ENCODE measurements at regions not wholly inside any gene's neighbourhood (a gene's known extent, or its start where the extent isn't known, plus 50 kb on each side); places are given as distances from the start of the nearest gene placed in this dataset.

GRCh38 chr4:183783306-183783705, 121.8 kb upstream of the STOX2 start:
- H3K4me3 ChIP-seq (ENCODE audit: low read depth, low read length), result no peak overlapping the region
- no peak for DNase-seq (ENCODE audit: low read depth)
- no peak for TF ChIP-seq CTCF (IDR thresholded peaks at IDR 0.05; ENCODE audit: insufficient read depth, low read depth, low read length)

DNA sequence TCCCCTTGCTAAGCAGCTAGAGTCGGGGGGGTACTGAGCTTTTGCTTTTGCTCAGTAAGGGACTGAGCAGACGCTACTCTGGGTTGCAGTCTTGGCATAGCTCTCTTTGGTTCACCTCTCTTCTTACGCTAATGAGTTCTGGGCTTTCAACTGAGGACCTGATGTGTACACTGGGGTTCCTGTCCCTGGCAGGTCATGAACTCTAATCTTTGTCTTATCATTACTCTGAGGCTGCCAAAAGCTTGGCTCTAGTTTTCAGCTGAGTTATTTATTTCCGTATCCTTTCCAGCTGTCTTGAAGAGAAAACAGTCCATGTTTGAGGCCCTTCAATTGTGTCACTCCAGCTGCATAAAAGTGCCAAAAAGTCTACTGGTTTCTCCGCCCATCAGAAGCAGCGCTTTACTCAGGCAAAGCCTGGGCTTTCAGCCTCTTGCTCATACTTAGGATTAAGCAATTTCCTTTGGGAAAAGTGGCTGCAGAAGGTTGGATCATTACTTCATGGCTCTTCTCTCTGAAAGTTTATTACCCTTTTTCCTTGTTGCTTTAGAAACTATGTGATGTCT, 121.0 kb upstream of the STOX2 start:
- peak; percentile 55 for DNase-seq (ENCODE audit: low read depth)

DNA sequence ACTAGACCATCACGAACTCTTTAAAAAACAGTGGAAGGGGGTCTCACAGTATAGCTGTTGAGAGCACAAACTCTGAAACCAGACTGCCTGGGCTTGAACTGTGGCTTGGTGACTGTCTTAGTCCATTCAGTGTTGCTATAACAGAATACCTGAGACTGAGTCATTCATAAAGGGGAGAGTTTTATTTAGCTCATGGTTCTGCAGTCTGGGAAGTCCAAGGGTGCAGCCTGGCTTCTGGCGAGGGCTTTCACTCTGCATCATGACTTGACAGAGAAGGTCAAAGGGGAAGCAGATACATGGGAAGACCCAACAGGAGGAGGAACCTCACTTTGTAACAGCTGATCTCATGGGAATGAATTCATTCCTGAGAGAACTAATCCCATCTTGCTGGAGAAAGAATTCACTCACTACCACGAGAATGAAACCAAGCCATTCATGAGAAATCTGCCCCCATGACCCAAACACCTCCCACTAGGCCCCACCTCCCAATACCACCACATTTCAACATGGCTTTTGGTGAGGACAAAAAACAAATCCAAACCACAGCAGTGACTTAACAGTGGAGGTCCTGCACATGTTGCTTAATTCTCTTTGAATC, 116.7 kb upstream of the STOX2 start:
- no peak overlapping the region for H3K4me3 ChIP-seq (ENCODE audit: low read depth, low read length)
- no peak for TF ChIP-seq CTCF (IDR thresholded peaks at IDR 0.05; ENCODE audit: insufficient read depth, low read depth, low read length)
- no peak for DNase-seq (ENCODE audit: low read depth)

More for the DNA sequence above, 121.0 kb upstream of the STOX2 start:
- TF ChIP-seq CTCF (IDR thresholded peaks at IDR 0.05; ENCODE audit: insufficient read depth, low read depth, low read length), result no peak
- H3K4me3 ChIP-seq (ENCODE audit: low read depth, low read length), result no peak overlapping the region

GRCh38 chr4:183789657-183790056, 115.5 kb upstream of the STOX2 start:
- DNase-seq (ENCODE audit: low read depth), result no peak
- H3K4me3 ChIP-seq (ENCODE audit: low read depth, low read length), result no peak overlapping the region
- no peak for TF ChIP-seq CTCF (IDR thresholded peaks at IDR 0.05; ENCODE audit: insufficient read depth, low read depth, low read length)

DNA sequence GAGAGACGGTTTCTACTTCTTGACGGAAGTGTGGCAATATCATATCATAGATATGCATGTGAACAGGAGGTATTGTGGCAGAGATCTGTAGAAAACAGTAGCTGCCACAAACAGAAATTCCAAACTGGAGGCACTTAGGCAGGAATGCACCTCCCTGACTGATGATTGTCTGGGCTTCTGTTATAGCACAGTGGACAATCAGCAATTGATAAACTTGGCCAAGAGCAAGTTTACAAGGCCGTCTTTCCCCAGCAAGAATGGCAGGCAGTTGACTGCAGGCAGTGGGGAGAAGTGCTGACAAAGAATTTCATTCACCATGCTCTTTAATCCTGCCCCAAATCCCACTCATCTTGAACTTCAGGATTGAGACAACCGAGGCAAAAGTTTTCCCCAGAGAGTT, 114.4 kb upstream of the STOX2 start:
- no peak for DNase-seq (ENCODE audit: low read depth)
- H3K4me3 ChIP-seq (ENCODE audit: low read depth, low read length), result no peak overlapping the region
- TF ChIP-seq CTCF (IDR thresholded peaks at IDR 0.05; ENCODE audit: insufficient read depth, low read depth, low read length), result no peak

GRCh38 chr4:183797011-183797444, 108.1 kb upstream of the STOX2 start:
- H3K4me3 ChIP-seq (ENCODE audit: low read depth, low read length), result peak overlapping the region; percentile 23
- DNase-seq (ENCODE audit: low read depth), result no peak
- TF ChIP-seq CTCF (IDR thresholded peaks at IDR 0.05; ENCODE audit: insufficient read depth, low read depth, low read length), result no peak

Data from fibroblast of villous mesenchyme (primary cell).